GM12892 (cell line): ENCODE measurements at regions not wholly inside any gene's neighbourhood (a gene's known extent, or its start where the extent isn't known, plus 50 kb on each side); places are given as distances from the start of the nearest gene placed in this dataset.

ENCODE experiments used
- POLR2A ChIP-seq: IDR thresholded peaks from 2 replicates; pipeline ENCODE4 v1.6.1; 2011; ENCODE audit warnings: low read depth, low read length, control low read depth
- POLR2AphosphoS5 ChIP-seq: IDR thresholded peaks from 2 replicates; pipeline ENCODE4 v1.6.1; 2011; ENCODE audit warnings: low read depth, low read length, control low read depth

- TF ChIP-seq POLR2AphosphoS5 (no peak), POLR2A (no peak)
Observed at GRCh38 chr9:16205455-16205854, 652.6 kb downstream of the CCDC171 start.
